IMR-90 (cell line): ENCODE measurements at regions not wholly inside any gene's neighbourhood (a gene's known extent, or its start where the extent isn't known, plus 50 kb on each side); places are given as distances from the start of the nearest gene placed in this dataset.

Source experiments
- ATAC-seq: fragments of 200-7000 bp; cut with Tn5 transposase; 2 replicates; pipeline ENCODE4 v1.9.1; 2020; ENCODE audit warnings: low read depth, mild to moderate bottlenecking, moderate library complexity
- BruUV-seq: library from RNA; stranded (reverse); fragments of 400-500 nt; replicated peaks from 2 replicates; lab custom pipeline; 2021; lab: Mats Ljungman, UMichigan
- CTCF ChIA-PET: fragments of 300-600 bp; formaldehyde crosslinking; extraction: SDS; loops from one replicate; lab custom pipeline; 2021; ENCODE audit warnings: antibody characterized with exemption; lab: Yijun Ruan, JAX
- POLR2A ChIA-PET: fragments of 300-600 bp; sonication (Branson Sonifier 250); formaldehyde crosslinking; loops from one replicate; lab custom pipeline; 2022; ENCODE audit warnings: antibody characterized with exemption; ENCODE audit not compliant: unreplicated experiment; lab: Charles Lee
- DNase-seq: peaks from one replicate; pipeline ENCODE4 v3.0.0; 2013
- H2AFZ ChIP-seq: replicated peaks from 2 replicates; pipeline ENCODE3; 2013; ENCODE audit warnings: low read length, mild to moderate bottlenecking; ENCODE audit not compliant: poor library complexity
- H2AK5ac ChIP-seq: 2 replicates; pipeline ENCODE4 v1.6.1; 2013; ENCODE audit warnings: low read depth, low read length, inconsistent platforms
- H2AK9ac ChIP-seq: replicated peaks from 2 replicates; pipeline ENCODE3; 2013; ENCODE audit warnings: mild to moderate bottlenecking, low read depth, low read length, moderate library complexity; ENCODE audit not compliant: poor library complexity
- H2BK120ac ChIP-seq: 2 replicates; pipeline ENCODE4 v1.6.1; 2013; ENCODE audit warnings: low read depth, low read length, inconsistent platforms
- H2BK15ac ChIP-seq: 3 replicates; pipeline ENCODE4 v1.6.1; 2013; ENCODE audit warnings: low read depth, low read length, inconsistent platforms
- H2BK20ac ChIP-seq: 2 replicates; pipeline ENCODE4 v1.6.1; 2013; ENCODE audit warnings: low read depth, mild to moderate bottlenecking, inconsistent platforms, low read length, moderate library complexity
- H2BK5ac ChIP-seq: 2 replicates; pipeline ENCODE4 v1.6.1; 2013; ENCODE audit warnings: mild to moderate bottlenecking, low read depth, low read length, inconsistent platforms; ENCODE audit not compliant: poor library complexity, severe bottlenecking
- H3K14ac ChIP-seq: replicated peaks from 2 replicates; pipeline ENCODE4 v1.6.1; 2013; ENCODE audit warnings: low read depth, low read length, inconsistent platforms
- H3K18ac ChIP-seq: 2 replicates; pipeline ENCODE4 v1.6.1; 2013; ENCODE audit warnings: low read depth, low read length, control low read depth
- H3K23ac ChIP-seq: 2 replicates; pipeline ENCODE4 v1.6.1; 2013; ENCODE audit warnings: low read depth, low read length, inconsistent platforms
- H3K27ac ChIP-seq: 2 replicates; pipeline ENCODE4 v1.5.1; 2013; ENCODE audit warnings: mild to moderate bottlenecking, control low read depth, low read length; ENCODE audit not compliant: insufficient read depth
- H3K27me3 ChIP-seq: 2 replicates; pipeline ENCODE4 v1.6.1; 2013; ENCODE audit warnings: low read length; ENCODE audit not compliant: control insufficient read depth, insufficient read depth
- H3K36me3 ChIP-seq: 2 replicates; pipeline ENCODE4 v1.6.1; 2013; ENCODE audit warnings: low read length, mixed read lengths; ENCODE audit not compliant: control insufficient read depth, insufficient read depth
- H3K4ac ChIP-seq: 2 replicates; pipeline ENCODE4 v1.6.1; 2013; ENCODE audit warnings: low read depth, low read length, inconsistent platforms
- H3K4me1 ChIP-seq: 2 replicates; pipeline ENCODE4 v1.6.1; 2013; ENCODE audit warnings: low read length, mixed read lengths; ENCODE audit not compliant: control insufficient read depth, insufficient read depth
- H3K4me2 ChIP-seq: 2 replicates; pipeline ENCODE4 v1.6.1; 2013; ENCODE audit warnings: low read depth, mild to moderate bottlenecking, control low read depth, low read length, moderate library complexity
- H3K4me3 ChIP-seq: 2 replicates; pipeline ENCODE4 v1.5.1; 2013; ENCODE audit warnings: low read depth, mild to moderate bottlenecking, control low read depth, low read length, moderate library complexity; ENCODE audit not compliant: insufficient read depth
- H3K56ac ChIP-seq: 2 replicates; pipeline ENCODE4 v1.6.1; 2013; ENCODE audit warnings: low read length, inconsistent platforms; ENCODE audit not compliant: insufficient read depth; ENCODE audit errors: extremely low read depth
- H3K79me1 ChIP-seq, 2 experiments: 2 replicates each; pipeline ENCODE4 v1.6.1; 2013; ENCODE audit warnings: low read length in 2 of 2, inconsistent platforms in 1 of 2, low read depth in 1 of 2
- H3K9ac ChIP-seq: 2 replicates; pipeline ENCODE4 v1.6.1; 2013; ENCODE audit warnings: low read depth, low read length, control low read depth
- H3K9me1 ChIP-seq: 2 replicates; pipeline ENCODE4 v1.6.1; 2013; ENCODE audit warnings: low read length, inconsistent platforms; ENCODE audit not compliant: insufficient read depth
- H3K9me3 ChIP-seq: 2 replicates; pipeline ENCODE4 v1.6.1; 2013; ENCODE audit warnings: low read length; ENCODE audit not compliant: control insufficient read depth, insufficient read depth
- H4K20me1 ChIP-seq: 2 replicates; pipeline ENCODE4 v1.6.1; 2013; ENCODE audit warnings: low read length, inconsistent platforms; ENCODE audit not compliant: insufficient read depth
- H4K5ac ChIP-seq: 2 replicates; pipeline ENCODE4 v1.6.1; 2013; ENCODE audit warnings: mild to moderate bottlenecking, low read depth, low read length, control low read depth
- H4K8ac ChIP-seq, 2 experiments: 2 replicates each; pipeline ENCODE4 v1.6.1; 2013; ENCODE audit warnings: low read depth in 2 of 2, low read length in 2 of 2, control low read depth in 1 of 2, inconsistent platforms in 1 of 2
- H4K91ac ChIP-seq: 2 replicates; pipeline ENCODE4 v1.6.1; 2013; ENCODE audit warnings: low read depth, low read length, inconsistent platforms; ENCODE audit not compliant: insufficient read depth
- CEBPB ChIP-seq: IDR thresholded peaks from 2 replicates; pipeline ENCODE4 v1.6.1; 2012; ENCODE audit warnings: low read depth, low read length, improper control_type of control experiment
- CHD1 ChIP-seq: IDR thresholded peaks from 2 replicates; pipeline ENCODE4 v1.6.1; 2012; ENCODE audit warnings: low read depth, low read length, improper control_type of control experiment
- ELK1 ChIP-seq: fragments of 150-350 bp; IDR thresholded peaks from 2 replicates; pipeline ENCODE4 v1.6.1; 2016; ENCODE audit warnings: low read depth, mild to moderate bottlenecking, low read length, moderate library complexity, borderline replicate concordance
- MAZ ChIP-seq: IDR thresholded peaks from 2 replicates; pipeline ENCODE4 v1.6.1; 2012; ENCODE audit warnings: low read depth, mild to moderate bottlenecking, low read length, improper control_type of control experiment, moderate library complexity, borderline replicate concordance
- WGBS, 2 experiments: methylation state at CpG; one replicate each; pipeline versions ENCODE4 v1.1.5 to v1.1.7; 2013; ENCODE audit warnings: missing lambda C conversion rate in 2 of 2; ENCODE audit not compliant: insufficient read length in 1 of 2; ENCODE audit errors: extremely low coverage in 2 of 2; 5-methylcytosine and 5-hydroxymethylcytosine counted together
- dilution Hi-C: fragments of 300-500 bp; cut with HindIII; formaldehyde crosslinking; loops from one replicate; pipeline ENCODE4 v1.14.3; 2018; ENCODE audit warnings: low sequenced_read_pairs; ENCODE audit not compliant: unreplicated experiment
- in situ Hi-C: fragments of 300-500 bp; cut with MboI; formaldehyde crosslinking; loops from 3 replicates; pipeline ENCODE4 v1.14.3; 2019; ENCODE audit warnings: low sequenced_read_pairs, inconsistent platforms, mixed read lengths
- intact Hi-C: fragments of 100-400 bp; cut with micrococcal nuclease; formaldehyde crosslinking; loops from 2 replicates; pipeline ENCODE4 v1.10.0; 2022

GRCh38 chr20:39849171-39849570 lies 839.9 kb downstream of the MAFB start:
- Histone ChIP-seq H3K56ac (no peak overlapping the region), H3K27me3 (peaks cover 9% of the 10 kb centered on the region), H3K4ac (no peak overlapping the region), H3K4me1 (peaks cover 33% of the 10 kb centered on the region), H3K14ac (0 out of 2 replicates have a peak overlapping the region, but pooled peaks have one; percentile 22), H2AFZ (peak overlapping the region; percentile 53), H2BK120ac (no peak overlapping the region), H2BK5ac (no peak overlapping the region), H3K4me3 (no peak overlapping the region), H3K4me2 (no peak overlapping the region), H3K36me3 (no peaks in the 10 kb centered on the region), H3K79me1 (no peaks in the 10 kb centered on the region), H2AK5ac (no peak overlapping the region), H3K9me1 (peaks cover 10% of the 10 kb centered on the region), H2BK20ac (no peak overlapping the region), H3K9ac (no peak overlapping the region), H4K8ac (no peak overlapping the region), H4K5ac (no peak overlapping the region), H3K23ac (no peak overlapping the region), H3K9me3 (no peaks in the 10 kb centered on the region), H4K20me1 (no peaks in the 10 kb centered on the region), H3K18ac (no peak overlapping the region), H3K27ac (no peak overlapping the region), H4K91ac (no peak overlapping the region), H2AK9ac (peak overlapping the region; percentile 34), H2BK15ac (no peak overlapping the region)
- in situ Hi-C loops (no loop called here), dilution Hi-C loops (no loop called here), intact Hi-C loops (no loop called here)
- DNase-seq (no peak), ATAC-seq (no peak)
- WGBS, 2 experiments, result no CpG with 5 or more reads among the region's 5 CpGs
- no peak for TF ChIP-seq CEBPB
- TF ChIP-seq MAZ, result no peak
- TF ChIP-seq CHD1, result no peak
- no peak for TF ChIP-seq ELK1
- ChIA-PET POLR2A (no interaction called here), CTCF (interaction anchor here (1.4 to 3.0 kb wide), 3 partner anchors 20 to 42 kb away, joined by 3 to 14 read pairs (median 10); no protein-coding TSS in a partner anchor)
- BruUV-seq, result no TSS peak
